WTC11 (cell line): ENCODE measurements at regions not wholly inside any gene's neighbourhood (a gene's known extent, or its start where the extent isn't known, plus 50 kb on each side); places are given as distances from the start of the nearest gene placed in this dataset.

Source experiments
- ATAC-seq: fragments of 200-7000 bp; cut with Tn5 transposase; 2 replicates; pipeline ENCODE4 v1.10.0; 2021; ENCODE audit warnings: mild to moderate bottlenecking, moderate library complexity
- CTCF ChIA-PET: fragments of 300-600 bp; sonication (Branson Sonifier 250); formaldehyde crosslinking; loops from one replicate; lab custom pipeline; 2021; ENCODE audit warnings: antibody characterized with exemption; lab: Charles Lee
- POLR2A ChIA-PET: fragments of 350-600 bp; sonication (Branson Sonifier 250); formaldehyde crosslinking; loops from one replicate; lab custom pipeline; 2021; ENCODE audit warnings: antibody characterized with exemption; lab: Charles Lee
- DNase-seq: peaks from one replicate; pipeline ENCODE4 v3.0.0; 2021; ENCODE audit warnings: low spot score
- H3K27ac Mint-ChIP-seq: 2 replicates; pipeline ENCODE4 v1.8.0; 2021; ENCODE audit warnings: mixed read lengths
- H3K27me3 Mint-ChIP-seq: 2 replicates; pipeline ENCODE4 v1.8.0; 2021; ENCODE audit warnings: low read depth, mild to moderate bottlenecking, moderate library complexity, mixed read lengths
- H3K36me3 Mint-ChIP-seq: 2 replicates; pipeline ENCODE4 v1.8.0; 2021; ENCODE audit warnings: mixed read lengths
- H3K4me1 Mint-ChIP-seq: 2 replicates; pipeline ENCODE4 v1.8.0; 2022; ENCODE audit warnings: mixed read lengths
- H3K4me3 Mint-ChIP-seq: 2 replicates; pipeline ENCODE4 v1.8.0; 2021; ENCODE audit warnings: mild to moderate bottlenecking, moderate library complexity, mixed read lengths
- H3K9me3 Mint-ChIP-seq: 2 replicates; pipeline ENCODE4 v1.8.0; 2021; ENCODE audit warnings: mixed read lengths
- ATF2 ChIP-seq: sonication (generic); formaldehyde crosslinking; IDR thresholded peaks from 2 replicates; pipeline ENCODE4 v1.8.1; 2022; ENCODE audit warnings: low read depth, missing genetic modification reagents, borderline replicate concordance
- ERG ChIP-seq: fragments of 250-450 bp; sonication (Bioruptor Pico); IDR thresholded peaks from 2 replicates; pipeline ENCODE4 v1.8.0; 2021; ENCODE audit warnings: mild to moderate bottlenecking
- GABPB1 ChIP-seq: sonication (generic); formaldehyde crosslinking; IDR thresholded peaks from 2 replicates; pipeline ENCODE4 v1.8.1; 2023; ENCODE audit warnings: mild to moderate bottlenecking, missing genetic modification reagents
- GRHL2 ChIP-seq: fragments of 250-450 bp; sonication (Bioruptor Pico); IDR thresholded peaks from 2 replicates; pipeline ENCODE4 v1.8.0; 2022; ENCODE audit warnings: mild to moderate bottlenecking, moderate library complexity; ENCODE audit not compliant: insufficient replicate concordance, severe bottlenecking
- GTF2I ChIP-seq: fragments of 250-450 bp; sonication (Bioruptor Pico); conservative IDR thresholded peaks from 2 replicates; pipeline ENCODE4 v1.4.0; 2021; ENCODE audit warnings: mild to moderate bottlenecking
- HMGXB4 ChIP-seq: sonication (generic); formaldehyde crosslinking; IDR thresholded peaks from 2 replicates; pipeline ENCODE4 v1.8.1; 2023; ENCODE audit warnings: mild to moderate bottlenecking, moderate library complexity, missing genetic modification reagents
- JUN ChIP-seq: sonication (generic); formaldehyde crosslinking; IDR thresholded peaks from 2 replicates; pipeline ENCODE4 v1.8.0; 2023; ENCODE audit warnings: mild to moderate bottlenecking, missing genetic modification reagents
- NFATC4 ChIP-seq: fragments of 250-450 bp; sonication (Bioruptor Pico); IDR thresholded peaks from 2 replicates; pipeline ENCODE4 v1.9.0; 2021; ENCODE audit warnings: mild to moderate bottlenecking
- NR1H2 ChIP-seq: sonication (generic); formaldehyde crosslinking; IDR thresholded peaks from 2 replicates; pipeline ENCODE4 v1.9.0; 2021; ENCODE audit warnings: mild to moderate bottlenecking, moderate library complexity, missing genetic modification reagents
- PRRX2 ChIP-seq: fragments of 250-450 bp; sonication (Bioruptor Pico); IDR thresholded peaks from 2 replicates; pipeline ENCODE4 v1.8.0; 2021; ENCODE audit warnings: mild to moderate bottlenecking
- RORB ChIP-seq: fragments of 250-450 bp; sonication (Bioruptor Pico); IDR thresholded peaks from 2 replicates; pipeline ENCODE4 v1.9.0; 2021; ENCODE audit warnings: mild to moderate bottlenecking
- SMAD3 ChIP-seq: sonication (generic); formaldehyde crosslinking; IDR thresholded peaks from 2 replicates; pipeline ENCODE4 v1.8.0; 2022; ENCODE audit warnings: missing genetic modification reagents, mild to moderate bottlenecking, borderline replicate concordance
- TEAD1 ChIP-seq: sonication (generic); formaldehyde crosslinking; IDR thresholded peaks from 2 replicates; pipeline ENCODE4 v1.8.0; 2022; ENCODE audit warnings: mild to moderate bottlenecking, missing genetic modification reagents
- TEAD4 ChIP-seq: sonication (generic); formaldehyde crosslinking; IDR thresholded peaks from 2 replicates; pipeline ENCODE4 v1.8.0; 2022; ENCODE audit warnings: mild to moderate bottlenecking, missing genetic modification reagents
- ZMAT4 ChIP-seq: fragments of 250-450 bp; sonication (Bioruptor Pico); IDR thresholded peaks from 2 replicates; pipeline ENCODE4 v1.9.0; 2021; ENCODE audit warnings: mild to moderate bottlenecking
- ZNF263 ChIP-seq: sonication (generic); formaldehyde crosslinking; IDR thresholded peaks from 2 replicates; pipeline ENCODE4 v1.8.1; 2022; ENCODE audit warnings: low read depth, mild to moderate bottlenecking, moderate library complexity, missing genetic modification reagents
- ZNF281 ChIP-seq: sonication (generic); formaldehyde crosslinking; IDR thresholded peaks from 2 replicates; pipeline ENCODE4 v1.8.0; 2023; ENCODE audit warnings: mild to moderate bottlenecking, missing genetic modification reagents
- ZNF671 ChIP-seq: fragments of 250-450 bp; sonication (Bioruptor Pico); IDR thresholded peaks from 2 replicates; pipeline ENCODE4 v1.8.0; 2021; ENCODE audit warnings: mild to moderate bottlenecking
- ZSCAN18 ChIP-seq: fragments of 250-450 bp; sonication (Bioruptor Pico); IDR thresholded peaks from 2 replicates; pipeline ENCODE4 v2.1.2; 2022; ENCODE audit warnings: mild to moderate bottlenecking, moderate library complexity

GRCh38 chr1:115536279-115536816, 105.4 kb upstream of the VANGL1 start (continued):
- TF ChIP-seq ERG (CRISPR knock-in tag), result no peak
- TF ChIP-seq ZNF281 (CRISPR knock-in tag), result no peak
- no peak for TF ChIP-seq ZNF671
- no peak for TF ChIP-seq HMGXB4 (CRISPR knock-in tag)
- no peak for TF ChIP-seq ATF2 (CRISPR knock-in tag)

GRCh38 chr1:115534106-115534505, 107.7 kb upstream of the VANGL1 start:
- Mint-ChIP-seq H3K9me3 (peaks cover 5% of the 10 kb centered on the region), H3K27me3 (no peaks in the 10 kb centered on the region; the same call in 1 of the 2 replicates), H3K4me1 (peaks cover 36% of the 10 kb centered on the region), H3K27ac (no peak overlapping the region), H3K4me3 (no peak overlapping the region), H3K36me3 (no peaks in the 10 kb centered on the region)
- CTCF ChIA-PET, result interaction anchor here (0.9 to 1.4 kb wide), 4 partner anchors 64 to 395 kb away, joined by 3 read pairs; no protein-coding TSS in a partner anchor
- TF ChIP-seq TEAD1 (CRISPR knock-in tag), result no peak
- POLR2A ChIA-PET, result no interaction called here
- ATAC-seq (no peak), DNase-seq (no peak)

GRCh38 chr1:115531631-115532264, 110.0 kb upstream of the VANGL1 start:
- ChIA-PET CTCF (no interaction called here), POLR2A (no interaction called here)
- H3K27ac Mint-ChIP-seq, result no peak overlapping the region
- peaks cover 5% of the 10 kb centered on the region for H3K9me3 Mint-ChIP-seq
- ATAC-seq, result peak; percentile 47
- H3K27me3 Mint-ChIP-seq, result no peaks in the 10 kb centered on the region; the same call in 1 of the 2 replicates
- peaks cover 56% of the 10 kb centered on the region for H3K4me1 Mint-ChIP-seq
- H3K36me3 Mint-ChIP-seq, result no peaks in the 10 kb centered on the region
- no peak for DNase-seq
- H3K4me3 Mint-ChIP-seq, result no peak overlapping the region
- no peak for TF ChIP-seq NFATC4 (CRISPR knock-in tag)
- TF ChIP-seq GTF2I, result no peak
- TF ChIP-seq NR1H2 (CRISPR knock-in tag), result no peak
- TF ChIP-seq PRRX2 (CRISPR knock-in tag), result no peak
- no peak for TF ChIP-seq TEAD4 (CRISPR knock-in tag)
- TF ChIP-seq JUN (CRISPR knock-in tag), result no peak
- TF ChIP-seq SMAD3 (CRISPR knock-in tag), result no peak
- TF ChIP-seq ATF2 (CRISPR knock-in tag), result no peak
- TF ChIP-seq ZMAT4 (CRISPR knock-in tag), result no peak
- no peak for TF ChIP-seq ZSCAN18 (CRISPR knock-in tag)
- no peak for TF ChIP-seq GABPB1 (CRISPR knock-in tag)
- no peak for TF ChIP-seq ZNF263 (CRISPR knock-in tag)
- TF ChIP-seq GRHL2 (CRISPR knock-in tag), result no peak
- no peak for TF ChIP-seq RORB (CRISPR knock-in tag)
- TF ChIP-seq HMGXB4 (CRISPR knock-in tag), result no peak
